ENCODE measurements at regions not wholly inside any gene's neighbourhood (a gene's known extent, or its start where the extent isn't known, plus 50 kb on each side); places are given as distances from the start of the nearest gene placed in this dataset.

- TF ChIP-seq CTCF (IDR thresholded peaks at IDR 0.05) (no peak), POLR2A (IDR thresholded peaks at IDR 0.05) (no peak), POLR2AphosphoS5 (IDR thresholded peaks at IDR 0.05) (no peak)
These were observed 1712.7 kb downstream of the SLITRK5 start for GRCh38 chr13:89383891-89384290.
